ENCODE measurements at regions not wholly inside any gene's neighbourhood (a gene's known extent, or its start where the extent isn't known, plus 50 kb on each side); places are given as distances from the start of the nearest gene placed in this dataset.

DNA sequence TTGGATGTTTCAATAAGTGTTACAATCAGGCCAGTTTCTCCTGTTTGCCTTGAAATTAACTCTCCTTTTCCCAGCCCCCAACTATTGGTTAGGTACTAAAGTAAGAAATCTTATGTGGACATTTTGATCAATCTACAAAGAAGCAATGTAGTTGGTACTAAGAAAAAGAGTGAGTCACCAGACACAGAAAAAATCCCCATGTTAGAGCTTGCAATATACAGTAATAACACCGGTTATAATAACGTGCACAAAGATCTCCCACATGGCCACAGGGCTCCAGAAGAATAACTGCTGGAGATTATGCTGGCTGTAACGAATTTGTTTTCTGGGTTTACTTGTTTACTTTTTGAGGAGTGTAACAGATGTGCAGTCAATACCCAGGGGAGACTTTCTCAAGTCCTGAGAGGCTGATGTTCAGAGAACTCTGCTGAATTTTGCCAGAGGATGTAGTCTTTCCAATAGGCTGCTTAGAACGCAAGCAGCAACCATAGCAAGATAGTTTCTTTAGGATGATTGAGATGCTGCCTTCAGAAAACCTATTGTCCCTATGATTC is 166.2 kb upstream of the SPACA1 start:
- TF ChIP-seq POLR2AphosphoS5 (IDR thresholded peaks at IDR 0.05) = no peak
- TF ChIP-seq, protein P1, sequence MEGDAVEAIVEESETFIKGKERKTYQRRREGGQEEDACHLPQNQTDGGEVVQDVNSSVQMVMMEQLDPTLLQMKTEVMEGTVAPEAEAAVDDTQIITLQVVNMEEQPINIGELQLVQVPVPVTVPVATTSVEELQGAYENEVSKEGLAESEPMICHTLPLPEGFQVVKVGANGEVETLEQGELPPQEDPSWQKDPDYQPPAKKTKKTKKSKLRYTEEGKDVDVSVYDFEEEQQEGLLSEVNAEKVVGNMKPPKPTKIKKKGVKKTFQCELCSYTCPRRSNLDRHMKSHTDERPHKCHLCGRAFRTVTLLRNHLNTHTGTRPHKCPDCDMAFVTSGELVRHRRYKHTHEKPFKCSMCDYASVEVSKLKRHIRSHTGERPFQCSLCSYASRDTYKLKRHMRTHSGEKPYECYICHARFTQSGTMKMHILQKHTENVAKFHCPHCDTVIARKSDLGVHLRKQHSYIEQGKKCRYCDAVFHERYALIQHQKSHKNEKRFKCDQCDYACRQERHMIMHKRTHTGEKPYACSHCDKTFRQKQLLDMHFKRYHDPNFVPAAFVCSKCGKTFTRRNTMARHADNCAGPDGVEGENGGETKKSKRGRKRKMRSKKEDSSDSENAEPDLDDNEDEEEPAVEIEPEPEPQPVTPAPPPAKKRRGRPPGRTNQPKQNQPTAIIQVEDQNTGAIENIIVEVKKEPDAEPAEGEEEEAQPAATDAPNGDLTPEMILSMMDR (IDR thresholded peaks at IDR 0.05) = no peak

Data from breast epithelium (tissue), 3 donors.